ENCODE measurements at regions not wholly inside any gene's neighbourhood (a gene's known extent, or its start where the extent isn't known, plus 50 kb on each side); places are given as distances from the start of the nearest gene placed in this dataset.

DNA sequence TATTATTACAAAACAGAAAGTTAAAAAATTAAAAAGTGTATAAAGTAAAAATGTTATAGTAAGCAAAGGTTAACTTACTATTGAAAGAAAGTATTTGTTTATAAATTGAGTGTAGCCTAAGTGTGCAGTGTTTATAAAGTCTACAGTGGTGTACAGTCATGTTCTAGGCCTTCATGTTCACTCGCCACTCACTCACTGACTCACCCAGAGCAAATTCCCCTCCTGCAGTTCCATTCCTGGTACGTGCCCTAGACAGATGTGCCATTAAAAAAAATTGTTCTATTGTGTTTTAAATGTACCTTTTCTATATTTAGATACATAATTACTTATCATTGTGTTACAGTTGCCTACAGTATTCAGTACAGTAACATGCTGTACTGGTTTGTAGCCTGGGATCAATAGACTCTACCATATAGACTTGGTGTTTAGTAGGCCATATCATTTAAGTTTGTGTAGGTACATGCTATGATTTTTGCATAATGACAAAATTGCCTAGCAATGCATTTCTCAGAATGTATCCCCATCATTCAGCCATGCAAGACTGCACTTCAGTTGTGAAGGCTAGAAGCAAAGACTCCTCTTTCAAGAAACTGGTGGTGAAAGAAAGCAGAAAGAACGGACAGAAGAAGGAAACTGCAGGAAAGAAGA is 100.6 kb downstream of the DACT1 start:
- POLR2A ChIA-PET (ENCODE audit: partially characterized antibody): no interaction called here
- Histone ChIP-seq H3K36me3 (ENCODE audit: insufficient read depth, low read length) (no peaks in the 10 kb centered on the region), H3K27me3 (ENCODE audit: insufficient read depth, low read length) (no peaks in the 10 kb centered on the region), H3K4me1 (ENCODE audit: insufficient read depth, low read length) (no peaks in the 10 kb centered on the region), H3K9me3 (ENCODE audit: control insufficient read depth in 1 of 2, low read length in 2 of 2) (no peaks in the 10 kb centered on the region), H3K27ac (ENCODE audit: low read depth, low read length) (no peak overlapping the region), H3K4me3 (ENCODE audit: low read length in 2 of 2) (no peak overlapping the region)
- CTCF ChIA-PET (ENCODE audit: partially characterized antibody): no interaction called here
- no peaks in the 10 kb centered on the region for H3K4me1 Mint-ChIP-seq
- H3K4me3 Mint-ChIP-seq: no peak overlapping the region
- no peaks in the 10 kb centered on the region for H3K36me3 Mint-ChIP-seq
- intact Hi-C loops (cut with micrococcal nuclease): no loop called here
- no peak overlapping the region for H3K27ac Mint-ChIP-seq
- no peak for DNase-seq
- H3K9me3 Mint-ChIP-seq: peaks cover 0 to 4% (median 0%) of the 10 kb centered on the region in 8 donors
- H3K27me3 Mint-ChIP-seq: peaks cover 7 to 12% of the 10 kb centered on the region in 2 donors

DNA sequence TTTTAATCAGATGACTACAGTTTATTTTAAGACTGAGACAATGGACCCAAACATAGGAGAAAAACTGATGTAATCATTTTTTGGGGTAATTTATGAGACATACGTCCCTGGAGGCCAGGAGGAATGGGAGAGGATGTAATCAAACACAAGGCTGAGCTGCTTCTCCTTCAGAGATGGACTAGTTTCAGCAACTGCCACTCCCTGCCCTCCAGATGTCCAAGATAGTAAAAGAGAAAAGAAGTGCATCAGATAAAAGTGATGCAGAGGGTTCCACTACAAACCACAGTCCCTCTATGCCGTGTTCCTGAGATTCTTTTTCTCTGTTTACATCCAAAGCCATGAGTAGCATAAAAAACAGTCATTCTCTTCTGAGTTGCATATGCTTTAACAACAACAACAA is 101.1 kb downstream of the DACT1 start:
- Mint-ChIP-seq H3K9me3 (peaks cover 0 to 4% (median 0%) of the 10 kb centered on the region in 8 donors), H3K27ac (no peak overlapping the region), H3K36me3 (no peaks in the 10 kb centered on the region), H3K4me1 (no peaks in the 10 kb centered on the region), H3K27me3 (peaks cover 4 to 10% of the 10 kb centered on the region in 2 donors), H3K4me3 (no peak overlapping the region)
- Histone ChIP-seq H3K4me3 (ENCODE audit: low read length in 2 of 2) (no peak overlapping the region), H3K27me3 (ENCODE audit: insufficient read depth, low read length) (no peaks in the 10 kb centered on the region), H3K9me3 (ENCODE audit: control insufficient read depth in 1 of 2, low read length in 2 of 2) (no peaks in the 10 kb centered on the region), H3K27ac (ENCODE audit: low read depth, low read length) (no peak overlapping the region), H3K36me3 (ENCODE audit: insufficient read depth, low read length) (no peaks in the 10 kb centered on the region), H3K4me1 (ENCODE audit: insufficient read depth, low read length) (no peaks in the 10 kb centered on the region)
- no peak for DNase-seq
- POLR2A ChIA-PET (ENCODE audit: partially characterized antibody): no interaction called here
- CTCF ChIA-PET (ENCODE audit: partially characterized antibody): no interaction called here
- intact Hi-C loops (cut with micrococcal nuclease): no loop called here

- Histone ChIP-seq H3K9me3 (ENCODE audit: control insufficient read depth in 1 of 2, low read length in 2 of 2) (no peaks in the 10 kb centered on the region), H3K4me1 (ENCODE audit: insufficient read depth, low read length) (no peaks in the 10 kb centered on the region), H3K36me3 (ENCODE audit: insufficient read depth, low read length) (no peaks in the 10 kb centered on the region), H3K27ac (ENCODE audit: low read depth, low read length) (no peak overlapping the region), H3K27me3 (ENCODE audit: insufficient read depth, low read length) (no peaks in the 10 kb centered on the region), H3K4me3 (ENCODE audit: low read length in 2 of 2) (no peak overlapping the region)
- no peaks in the 10 kb centered on the region for H3K36me3 Mint-ChIP-seq
- POLR2A ChIA-PET (ENCODE audit: partially characterized antibody): no interaction called here
- no peak for DNase-seq
- peaks cover 2 to 10% of the 10 kb centered on the region in 2 donors for H3K27me3 Mint-ChIP-seq
- H3K9me3 Mint-ChIP-seq: peaks cover 0 to 4% (median 0%) of the 10 kb centered on the region in 8 donors
- H3K27ac Mint-ChIP-seq: no peak overlapping the region
- no peaks in the 10 kb centered on the region for H3K4me1 Mint-ChIP-seq
- CTCF ChIA-PET (ENCODE audit: partially characterized antibody): no interaction called here
- no peak overlapping the region for H3K4me3 Mint-ChIP-seq
- intact Hi-C loops (cut with micrococcal nuclease): no loop called here
These were observed 101.9 kb downstream of the DACT1 start for GRCh38 chr14:58739674-58740073.

DNA sequence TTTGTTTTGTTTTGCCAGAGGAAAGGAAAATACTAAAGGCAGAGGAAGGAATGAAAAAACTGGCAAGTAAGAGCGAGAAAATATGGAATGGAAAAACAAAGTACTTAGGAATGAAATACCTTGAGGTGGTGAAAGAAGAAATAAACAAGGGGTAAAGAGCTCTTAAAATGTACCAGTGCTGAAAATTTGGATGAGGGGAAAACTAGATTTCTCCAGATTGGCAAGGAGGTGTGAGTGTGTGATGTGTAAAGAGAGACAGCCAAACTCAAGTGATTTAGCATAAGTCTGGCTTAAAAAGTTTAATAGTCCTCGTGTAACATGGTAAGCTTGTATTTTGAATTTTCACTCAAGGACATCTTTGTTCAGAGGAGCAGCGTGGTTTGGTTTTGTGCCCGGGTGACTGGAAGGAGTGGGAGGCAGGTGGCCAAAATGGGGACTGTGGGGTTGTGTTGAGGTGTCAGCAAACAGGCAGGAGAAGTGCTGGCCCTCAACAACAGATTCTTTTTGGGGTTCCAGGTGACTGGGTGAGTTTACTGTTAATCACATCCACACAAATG is 102.7 kb downstream of the DACT1 start:
- no peak overlapping the region for H3K27ac ChIP-seq (ENCODE audit: low read depth, low read length)
- H3K4me3 Mint-ChIP-seq: no peak overlapping the region
- H3K4me3 ChIP-seq (ENCODE audit: low read length in 2 of 2): no peak overlapping the region
- H3K27me3 Mint-ChIP-seq: peaks cover 2 to 6% of the 10 kb centered on the region in 2 donors
- H3K9me3 Mint-ChIP-seq: peaks cover 0 to 4% (median 0%) of the 10 kb centered on the region in 8 donors
- CTCF ChIA-PET (ENCODE audit: partially characterized antibody): no interaction called here
- no peaks in the 10 kb centered on the region for H3K4me1 Mint-ChIP-seq
- H3K4me1 ChIP-seq (ENCODE audit: insufficient read depth, low read length): no peaks in the 10 kb centered on the region
- no peaks in the 10 kb centered on the region for H3K36me3 ChIP-seq (ENCODE audit: insufficient read depth, low read length)
- intact Hi-C loops (cut with micrococcal nuclease): no loop called here
- no peak overlapping the region for H3K27ac Mint-ChIP-seq
- POLR2A ChIA-PET (ENCODE audit: partially characterized antibody): no interaction called here
- H3K36me3 Mint-ChIP-seq: no peaks in the 10 kb centered on the region
- no peaks in the 10 kb centered on the region for H3K27me3 ChIP-seq (ENCODE audit: insufficient read depth, low read length)
- no peak for DNase-seq
- no peaks in the 10 kb centered on the region for H3K9me3 ChIP-seq (ENCODE audit: control insufficient read depth in 1 of 2, low read length in 2 of 2)

DNA sequence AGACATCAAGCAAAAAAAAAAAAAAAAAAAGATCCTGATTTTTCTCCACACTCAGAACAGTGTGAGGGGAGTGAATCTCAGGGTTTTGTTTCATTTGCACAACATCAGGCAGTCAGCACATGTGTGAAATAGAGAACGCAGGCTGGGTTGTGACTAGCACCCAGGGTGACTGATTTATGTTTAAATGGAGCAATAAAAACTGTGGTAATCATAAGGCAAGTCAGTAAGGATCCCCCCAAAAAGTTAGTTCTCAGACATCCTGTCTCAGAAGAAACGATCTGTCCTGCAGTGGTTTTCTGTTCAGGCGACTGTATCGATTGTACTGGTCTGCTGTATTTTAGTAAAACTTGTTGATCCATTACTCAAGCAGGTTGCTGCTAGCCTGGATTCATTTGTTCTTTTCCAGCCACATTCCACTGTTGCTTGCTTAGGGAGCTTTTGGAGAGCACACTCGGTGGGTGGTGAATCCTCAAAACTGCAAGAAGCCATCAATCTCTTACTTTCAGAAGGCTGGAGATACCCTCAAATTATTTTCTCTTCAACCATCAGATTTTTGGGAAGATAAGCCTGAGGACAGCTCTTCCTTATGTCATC is 107.1 kb downstream of the DACT1 start:
- intact Hi-C loops (cut with micrococcal nuclease): no loop called here
- Mint-ChIP-seq H3K4me1 (peaks cover 3 to 11% (median 6%) of the 10 kb centered on the region in 4 donors), H3K4me3 (no peak overlapping the region), H3K9me3 (peaks cover 0 to 2% (median 0%) of the 10 kb centered on the region in 8 donors), H3K27ac (no peak overlapping the region), H3K36me3 (no peaks in the 10 kb centered on the region), H3K27me3 (peaks cover 1 to 2% of the 10 kb centered on the region in 2 donors)
- Histone ChIP-seq H3K9me3 (ENCODE audit: control insufficient read depth in 1 of 2, low read length in 2 of 2) (no peaks in the 10 kb centered on the region), H3K4me3 (ENCODE audit: low read length in 2 of 2) (no peak overlapping the region), H3K27me3 (ENCODE audit: insufficient read depth, low read length) (no peaks in the 10 kb centered on the region), H3K4me1 (ENCODE audit: insufficient read depth, low read length) (no peaks in the 10 kb centered on the region), H3K36me3 (ENCODE audit: insufficient read depth, low read length) (no peaks in the 10 kb centered on the region), H3K27ac (ENCODE audit: low read depth, low read length) (no peak overlapping the region)
- POLR2A ChIA-PET (ENCODE audit: partially characterized antibody): no interaction called here
- CTCF ChIA-PET (ENCODE audit: partially characterized antibody): no interaction called here
- no peak for DNase-seq

GRCh38 chr14:58746261-58746660 is 108.5 kb downstream of the DACT1 start:
- H3K27ac ChIP-seq (ENCODE audit: low read depth, low read length): no peak overlapping the region
- no peak for DNase-seq
- ChIA-PET CTCF (ENCODE audit: partially characterized antibody) (no interaction called here), POLR2A (ENCODE audit: partially characterized antibody) (no interaction called here)
- no peaks in the 10 kb centered on the region for H3K36me3 ChIP-seq (ENCODE audit: insufficient read depth, low read length)
- peaks cover 3 to 14% (median 7%) of the 10 kb centered on the region in 4 donors for H3K4me1 Mint-ChIP-seq
- H3K27me3 ChIP-seq (ENCODE audit: insufficient read depth, low read length): no peaks in the 10 kb centered on the region
- H3K4me3 ChIP-seq (ENCODE audit: low read length in 2 of 2): no peak overlapping the region
- no peaks in the 10 kb centered on the region for H3K4me1 ChIP-seq (ENCODE audit: insufficient read depth, low read length)
- intact Hi-C loops (cut with micrococcal nuclease): no loop called here
- H3K9me3 Mint-ChIP-seq: peaks cover 0 to 2% (median 0%) of the 10 kb centered on the region in 8 donors
- H3K36me3 Mint-ChIP-seq: no peaks in the 10 kb centered on the region
- no peak overlapping the region for H3K4me3 Mint-ChIP-seq
- H3K27me3 Mint-ChIP-seq: peaks cover 1 to 2% of the 10 kb centered on the region in 2 donors
- no peaks in the 10 kb centered on the region for H3K9me3 ChIP-seq (ENCODE audit: control insufficient read depth in 1 of 2, low read length in 2 of 2)
- H3K27ac Mint-ChIP-seq: no peak overlapping the region

DNA sequence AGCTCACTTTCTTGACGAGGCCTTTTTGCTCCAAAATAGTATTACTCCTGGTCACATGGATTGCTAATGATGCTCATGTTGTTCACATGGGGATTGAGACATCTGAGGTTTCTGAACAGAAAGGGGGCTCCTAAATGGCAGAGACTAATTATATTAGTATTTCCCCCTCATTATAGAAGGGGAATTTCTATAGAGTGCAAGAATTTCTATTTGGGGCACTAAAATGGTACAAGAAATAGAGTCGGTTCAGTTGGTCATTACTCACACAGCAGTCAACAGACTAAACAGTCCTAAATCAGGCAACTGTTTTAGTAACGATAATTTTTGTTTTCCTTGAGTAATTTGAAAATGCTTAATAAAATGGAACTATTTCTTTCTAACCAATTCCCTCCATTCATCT is 108.9 kb downstream of the DACT1 start:
- no peaks in the 10 kb centered on the region for H3K9me3 ChIP-seq (ENCODE audit: control insufficient read depth in 1 of 2, low read length in 2 of 2)
- H3K36me3 Mint-ChIP-seq: no peaks in the 10 kb centered on the region
- no peak overlapping the region for H3K4me3 Mint-ChIP-seq
- H3K27ac Mint-ChIP-seq: no peak overlapping the region
- intact Hi-C loops (cut with micrococcal nuclease): no loop called here
- ChIA-PET POLR2A (ENCODE audit: partially characterized antibody) (no interaction called here), CTCF (ENCODE audit: partially characterized antibody) (no interaction called here)
- no peak for DNase-seq
- no peaks in the 10 kb centered on the region for H3K27me3 ChIP-seq (ENCODE audit: insufficient read depth, low read length)
- peaks cover 0 to 2% (median 0%) of the 10 kb centered on the region in 8 donors for H3K9me3 Mint-ChIP-seq
- peaks cover 1 to 2% of the 10 kb centered on the region in 2 donors for H3K27me3 Mint-ChIP-seq
- no peaks in the 10 kb centered on the region for H3K4me1 ChIP-seq (ENCODE audit: insufficient read depth, low read length)
- no peak overlapping the region for H3K4me3 ChIP-seq (ENCODE audit: low read length in 2 of 2)
- H3K4me1 Mint-ChIP-seq: peaks cover 3 to 14% (median 7%) of the 10 kb centered on the region in 4 donors
- H3K27ac ChIP-seq (ENCODE audit: low read depth, low read length): no peak overlapping the region
- no peaks in the 10 kb centered on the region for H3K36me3 ChIP-seq (ENCODE audit: insufficient read depth, low read length)
